ENCODE measurements at regions not wholly inside any gene's neighbourhood (a gene's known extent, or its start where the extent isn't known, plus 50 kb on each side); places are given as distances from the start of the nearest gene placed in this dataset.

DNA sequence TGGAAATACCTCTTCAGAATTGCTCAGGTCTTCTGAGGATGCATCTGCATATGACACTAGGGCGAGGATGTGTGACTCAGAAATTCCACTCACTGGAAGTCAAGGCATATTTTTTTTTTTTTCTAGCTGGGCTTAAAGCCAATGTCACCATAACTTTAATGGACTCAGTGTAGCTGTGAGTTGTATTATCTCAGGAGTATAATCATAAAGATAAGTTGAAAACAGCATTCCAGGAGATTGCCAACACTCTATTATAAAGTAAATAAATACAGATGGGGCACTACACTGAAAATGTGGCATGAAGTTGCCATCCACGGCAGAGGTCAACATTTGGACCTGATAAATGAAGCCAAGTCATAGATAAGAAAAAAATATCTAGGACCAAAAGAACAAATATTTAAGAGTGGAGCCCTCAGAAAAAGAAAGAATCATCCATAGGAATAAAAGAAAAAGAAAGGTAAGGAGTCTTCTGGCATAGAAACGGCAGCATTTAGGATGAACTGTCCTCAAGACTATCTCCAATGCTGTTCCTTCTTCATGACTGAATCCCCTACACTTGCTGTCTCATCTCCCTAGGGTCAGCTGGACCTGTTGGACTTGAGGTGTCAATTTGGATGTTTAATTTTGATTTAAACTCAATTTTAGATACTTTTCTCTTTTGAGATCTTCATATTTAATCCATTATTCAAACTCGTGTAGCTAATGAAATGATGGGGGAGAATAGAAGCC is 72.9 kb upstream of the CAV2 start:
- peak in 2 of 3 donors; percentile 35 to 37 for DNase-seq
- ChIA-PET POLR2A (no interaction called here), CTCF (no interaction called here)
- H3K9me3 ChIP-seq (ENCODE audit: control extremely low read depth in 1 of 5, control insufficient read depth in 4 of 5, insufficient read depth in 2 of 5, low read depth in 1 of 5, low read length in 4 of 5): peaks cover 0 to 2% (median 0%) of the 10 kb centered on the region in 5 experiments
- no peaks in the 10 kb centered on the region for H3K27me3 ChIP-seq (replicated peaks in 2 of 5; ENCODE audit: control insufficient read depth in 4 of 5, insufficient read depth in 5 of 5, low read length in 4 of 5)
- no peak overlapping the region for H3K4me3 ChIP-seq (ENCODE audit: control insufficient read depth in 1 of 7, extremely low read depth in 1 of 7, insufficient read depth in 4 of 7, low read depth in 2 of 7, low read length in 6 of 7)
- H3K4me1 ChIP-seq (ENCODE audit: control extremely low read depth in 1 of 4, control insufficient read depth in 4 of 4, insufficient read depth in 4 of 4, low read length in 3 of 4): no peaks in the 10 kb centered on the region
- WGBS (ENCODE audit: insufficient coverage): 100% methylated on average over 1 of the region's 4 CpGs
- H3K27ac ChIP-seq (ENCODE audit: insufficient read depth in 1 of 2, low read depth in 1 of 2, low read length in 2 of 2, poor library complexity in 1 of 2, severe bottlenecking in 2 of 2): no peak overlapping the region
- H3K36me3 ChIP-seq (ENCODE audit: control insufficient read depth in 4 of 4, insufficient read depth in 4 of 4, low read length in 3 of 4): no peaks in the 10 kb centered on the region

DNA sequence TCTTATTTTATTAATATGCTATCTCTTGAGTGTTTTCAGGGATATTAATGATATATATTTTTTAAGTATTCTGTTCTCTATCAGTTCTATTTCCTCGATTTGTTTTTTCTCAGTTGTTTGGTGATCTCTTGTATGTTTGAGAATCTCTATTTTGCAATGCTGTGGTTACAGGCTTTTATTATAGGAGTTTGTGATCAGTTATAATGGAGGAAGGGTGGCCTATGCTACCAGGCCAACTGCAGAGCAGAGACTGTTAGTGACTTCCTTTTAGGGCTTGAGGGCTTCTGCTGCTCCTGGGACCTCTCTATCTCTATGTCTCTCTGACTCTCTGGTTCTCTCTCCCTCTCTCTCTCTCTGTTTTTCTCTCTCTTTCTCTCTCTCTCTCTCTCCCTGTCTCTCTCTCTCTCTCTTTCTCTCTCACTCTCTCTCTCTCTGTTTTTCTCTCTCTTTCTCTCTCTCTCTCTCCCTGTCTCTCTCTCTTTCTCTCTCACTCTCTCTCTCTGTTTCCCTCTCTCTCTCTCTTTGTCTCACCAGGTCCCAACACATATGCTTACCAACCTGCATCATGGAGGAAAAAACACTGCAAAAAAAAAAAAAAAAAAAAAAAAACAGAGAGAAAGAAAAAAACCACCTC is 69.4 kb upstream of the CAV2 start:
- H3K27ac ChIP-seq (ENCODE audit: insufficient read depth in 1 of 2, low read depth in 1 of 2, low read length in 2 of 2, poor library complexity in 1 of 2, severe bottlenecking in 2 of 2): no peak overlapping the region
- no peaks in the 10 kb centered on the region for H3K36me3 ChIP-seq (ENCODE audit: control insufficient read depth in 4 of 4, insufficient read depth in 4 of 4, low read length in 3 of 4)
- H3K4me3 ChIP-seq (ENCODE audit: control insufficient read depth in 1 of 7, extremely low read depth in 1 of 7, insufficient read depth in 4 of 7, low read depth in 2 of 7, low read length in 6 of 7): no peak overlapping the region
- ChIA-PET POLR2A (no interaction called here), CTCF (no interaction called here)
- WGBS (ENCODE audit: insufficient coverage): 100% methylated on average over 1 of the region's 1 CpG
- no peak for DNase-seq
- no peaks in the 10 kb centered on the region for H3K4me1 ChIP-seq (ENCODE audit: control extremely low read depth in 1 of 4, control insufficient read depth in 4 of 4, insufficient read depth in 4 of 4, low read length in 3 of 4)
- H3K9me3 ChIP-seq (ENCODE audit: control extremely low read depth in 1 of 5, control insufficient read depth in 4 of 5, insufficient read depth in 2 of 5, low read depth in 1 of 5, low read length in 4 of 5): peaks cover 0 to 2% (median 0%) of the 10 kb centered on the region in 5 experiments
- no peaks in the 10 kb centered on the region for H3K27me3 ChIP-seq (replicated peaks in 2 of 5; ENCODE audit: control insufficient read depth in 4 of 5, insufficient read depth in 5 of 5, low read length in 4 of 5)

GRCh38 chr7:116431787-116432526 is 67.6 kb upstream of the CAV2 start:
- Histone ChIP-seq H3K4me3 (ENCODE audit: control insufficient read depth in 1 of 7, extremely low read depth in 1 of 7, insufficient read depth in 4 of 7, low read depth in 2 of 7, low read length in 6 of 7) (no peak overlapping the region), H3K36me3 (ENCODE audit: control insufficient read depth in 4 of 4, insufficient read depth in 4 of 4, low read length in 3 of 4) (no peaks in the 10 kb centered on the region), H3K27ac (ENCODE audit: insufficient read depth in 1 of 2, low read depth in 1 of 2, low read length in 2 of 2, poor library complexity in 1 of 2, severe bottlenecking in 2 of 2) (no peak overlapping the region), H3K27me3 (replicated peaks in 2 of 5; ENCODE audit: control insufficient read depth in 4 of 5, insufficient read depth in 5 of 5, low read length in 4 of 5) (no peaks in the 10 kb centered on the region), H3K4me1 (ENCODE audit: control extremely low read depth in 1 of 4, control insufficient read depth in 4 of 4, insufficient read depth in 4 of 4, low read length in 3 of 4) (no peaks in the 10 kb centered on the region), H3K9me3 (ENCODE audit: control extremely low read depth in 1 of 5, control insufficient read depth in 4 of 5, insufficient read depth in 2 of 5, low read depth in 1 of 5, low read length in 4 of 5) (peaks cover 0 to 2% (median 0%) of the 10 kb centered on the region in 5 experiments)
- POLR2A ChIA-PET: no interaction called here
- CTCF ChIA-PET: no interaction called here
- 94% methylated on average over 4 of the region's 6 CpGs for WGBS (ENCODE audit: insufficient coverage)
- DNase-seq: no peak

DNA sequence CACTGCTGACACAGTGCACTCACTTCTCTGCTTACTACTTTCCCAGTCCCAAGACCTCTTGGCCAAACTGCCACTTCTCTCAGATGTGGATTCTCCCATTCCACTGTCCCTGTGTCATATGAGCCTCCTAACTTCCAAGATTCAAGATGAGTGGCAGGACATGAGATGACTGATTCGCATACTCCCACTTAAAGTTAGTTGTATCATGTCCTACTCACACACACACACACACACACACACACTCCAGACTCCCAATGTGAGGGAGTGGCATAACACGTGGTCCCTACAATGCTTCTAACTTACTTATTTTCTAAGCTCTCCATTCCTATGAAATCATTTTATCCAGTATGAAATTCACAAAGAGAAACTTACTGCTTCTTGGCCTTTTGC is 67.0 kb upstream of the CAV2 start:
- no peak for DNase-seq
- no peak overlapping the region for H3K4me3 ChIP-seq (ENCODE audit: control insufficient read depth in 1 of 7, extremely low read depth in 1 of 7, insufficient read depth in 4 of 7, low read depth in 2 of 7, low read length in 6 of 7)
- WGBS (ENCODE audit: insufficient coverage): 92% methylated on average over 2 of the region's 2 CpGs
- POLR2A ChIA-PET: no interaction called here
- no peaks in the 10 kb centered on the region for H3K4me1 ChIP-seq (ENCODE audit: control extremely low read depth in 1 of 4, control insufficient read depth in 4 of 4, insufficient read depth in 4 of 4, low read length in 3 of 4)
- peaks cover 0 to 2% (median 0%) of the 10 kb centered on the region in 5 experiments for H3K9me3 ChIP-seq (ENCODE audit: control extremely low read depth in 1 of 5, control insufficient read depth in 4 of 5, insufficient read depth in 2 of 5, low read depth in 1 of 5, low read length in 4 of 5)
- CTCF ChIA-PET: no interaction called here
- no peak overlapping the region for H3K27ac ChIP-seq (ENCODE audit: insufficient read depth in 1 of 2, low read depth in 1 of 2, low read length in 2 of 2, poor library complexity in 1 of 2, severe bottlenecking in 2 of 2)
- H3K27me3 ChIP-seq (replicated peaks in 2 of 5; ENCODE audit: control insufficient read depth in 4 of 5, insufficient read depth in 5 of 5, low read length in 4 of 5): no peaks in the 10 kb centered on the region
- H3K36me3 ChIP-seq (ENCODE audit: control insufficient read depth in 4 of 4, insufficient read depth in 4 of 4, low read length in 3 of 4): no peaks in the 10 kb centered on the region

- ChIA-PET CTCF (no interaction called here), POLR2A (no interaction called here)
- DNase-seq: no peak
- no peaks in the 10 kb centered on the region for H3K4me1 ChIP-seq (ENCODE audit: control extremely low read depth in 1 of 4, control insufficient read depth in 4 of 4, insufficient read depth in 4 of 4, low read length in 3 of 4)
- peaks cover 0 to 2% (median 0%) of the 10 kb centered on the region in 5 experiments for H3K9me3 ChIP-seq (ENCODE audit: control extremely low read depth in 1 of 5, control insufficient read depth in 4 of 5, insufficient read depth in 2 of 5, low read depth in 1 of 5, low read length in 4 of 5)
- no peaks in the 10 kb centered on the region for H3K27me3 ChIP-seq (replicated peaks in 2 of 5; ENCODE audit: control insufficient read depth in 4 of 5, insufficient read depth in 5 of 5, low read length in 4 of 5)
- no peaks in the 10 kb centered on the region for H3K36me3 ChIP-seq (ENCODE audit: control insufficient read depth in 4 of 4, insufficient read depth in 4 of 4, low read length in 3 of 4)
- H3K4me3 ChIP-seq (ENCODE audit: control insufficient read depth in 1 of 7, extremely low read depth in 1 of 7, insufficient read depth in 4 of 7, low read depth in 2 of 7, low read length in 6 of 7): no peak overlapping the region
- H3K27ac ChIP-seq (ENCODE audit: insufficient read depth in 1 of 2, low read depth in 1 of 2, low read length in 2 of 2, poor library complexity in 1 of 2, severe bottlenecking in 2 of 2): no peak overlapping the region
- WGBS (ENCODE audit: insufficient coverage): 100% methylated on average over 1 of the region's 1 CpG
These were observed 66.3 kb upstream of the CAV2 start for GRCh38 chr7:116433246-116433645.

DNA sequence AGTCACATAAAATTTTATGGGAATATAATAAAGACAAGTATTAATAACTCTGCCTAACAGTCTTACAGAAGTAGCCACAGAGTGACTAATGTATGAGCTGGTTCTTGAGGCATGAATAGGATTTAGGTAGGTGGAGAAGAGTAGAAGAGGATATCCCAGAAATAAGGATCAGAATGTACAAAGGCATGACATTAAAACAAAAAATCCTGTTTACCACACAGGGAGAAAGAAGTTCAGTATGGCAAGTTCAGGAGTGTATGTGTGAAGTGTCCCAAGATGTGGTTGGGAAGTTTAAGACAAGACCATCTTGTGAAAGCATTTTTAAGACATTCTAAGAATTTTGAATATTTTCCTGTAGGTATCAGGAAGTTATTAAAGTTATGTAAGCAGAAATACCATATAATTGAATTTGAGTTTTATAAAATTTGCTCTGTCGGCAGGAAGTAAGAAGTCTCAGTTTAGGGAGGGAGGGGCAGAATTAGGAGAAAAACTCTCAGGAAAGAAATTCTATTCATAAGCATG is 64.7 kb upstream of the CAV2 start:
- H3K27me3 ChIP-seq (replicated peaks in 2 of 5; ENCODE audit: control insufficient read depth in 4 of 5, insufficient read depth in 5 of 5, low read length in 4 of 5): no peaks in the 10 kb centered on the region
- H3K4me1 ChIP-seq (ENCODE audit: control extremely low read depth in 1 of 4, control insufficient read depth in 4 of 4, insufficient read depth in 4 of 4, low read length in 3 of 4): no peaks in the 10 kb centered on the region
- 100% methylated on average over 1 of the region's 1 CpG for WGBS (ENCODE audit: insufficient coverage)
- no peak overlapping the region for H3K4me3 ChIP-seq (ENCODE audit: control insufficient read depth in 1 of 7, extremely low read depth in 1 of 7, insufficient read depth in 4 of 7, low read depth in 2 of 7, low read length in 6 of 7)
- ChIA-PET POLR2A (no interaction called here), CTCF (no interaction called here)
- no peaks in the 10 kb centered on the region for H3K36me3 ChIP-seq (ENCODE audit: control insufficient read depth in 4 of 4, insufficient read depth in 4 of 4, low read length in 3 of 4)
- no peak overlapping the region for H3K27ac ChIP-seq (ENCODE audit: insufficient read depth in 1 of 2, low read depth in 1 of 2, low read length in 2 of 2, poor library complexity in 1 of 2, severe bottlenecking in 2 of 2)
- H3K9me3 ChIP-seq (ENCODE audit: control extremely low read depth in 1 of 5, control insufficient read depth in 4 of 5, insufficient read depth in 2 of 5, low read depth in 1 of 5, low read length in 4 of 5): no peaks in the 10 kb centered on the region
- DNase-seq: no peak

DNA sequence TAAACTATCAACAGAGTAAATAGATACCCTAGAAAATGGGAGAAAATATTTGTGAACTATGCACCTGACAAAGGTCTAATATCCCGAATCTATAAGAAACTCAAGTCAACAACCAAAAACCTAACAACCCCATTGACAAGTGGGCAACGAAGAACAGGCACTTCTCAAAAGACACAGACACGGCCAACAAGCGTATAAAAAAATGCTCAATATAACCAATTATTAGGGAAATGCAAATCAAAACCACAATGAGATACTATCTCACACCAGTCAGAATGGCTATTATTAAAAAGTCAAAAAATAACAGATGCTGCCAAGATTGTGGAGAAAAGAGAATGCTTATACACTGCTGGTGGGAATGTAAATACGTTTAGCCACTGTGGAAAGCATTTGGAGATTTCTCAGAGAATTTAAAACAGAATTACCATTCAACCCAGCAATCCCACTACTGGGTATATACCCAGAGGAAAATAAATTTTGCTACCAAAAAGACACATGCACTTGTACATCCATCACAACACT is 63.2 kb upstream of the CAV2 start:
- Histone ChIP-seq H3K4me3 (ENCODE audit: control insufficient read depth in 1 of 7, extremely low read depth in 1 of 7, insufficient read depth in 4 of 7, low read depth in 2 of 7, low read length in 6 of 7) (no peak overlapping the region), H3K36me3 (ENCODE audit: control insufficient read depth in 4 of 4, insufficient read depth in 4 of 4, low read length in 3 of 4) (no peaks in the 10 kb centered on the region), H3K27me3 (replicated peaks in 2 of 5; ENCODE audit: control insufficient read depth in 4 of 5, insufficient read depth in 5 of 5, low read length in 4 of 5) (no peaks in the 10 kb centered on the region), H3K4me1 (ENCODE audit: control extremely low read depth in 1 of 4, control insufficient read depth in 4 of 4, insufficient read depth in 4 of 4, low read length in 3 of 4) (no peaks in the 10 kb centered on the region), H3K9me3 (ENCODE audit: control extremely low read depth in 1 of 5, control insufficient read depth in 4 of 5, insufficient read depth in 2 of 5, low read depth in 1 of 5, low read length in 4 of 5) (no peaks in the 10 kb centered on the region), H3K27ac (ENCODE audit: insufficient read depth in 1 of 2, low read depth in 1 of 2, low read length in 2 of 2, poor library complexity in 1 of 2, severe bottlenecking in 2 of 2) (no peak overlapping the region)
- no peak for DNase-seq
- CTCF ChIA-PET: no interaction called here
- WGBS (ENCODE audit: insufficient coverage): 50% methylated on average over 2 of the region's 5 CpGs
- POLR2A ChIA-PET: no interaction called here

All from common myeloid progenitor, CD34-positive (primary cell).